IMR-90 (cell line): ENCODE measurements at regions not wholly inside any gene's neighbourhood (a gene's known extent, or its start where the extent isn't known, plus 50 kb on each side); places are given as distances from the start of the nearest gene placed in this dataset.
"Not testable (repeated sequence)": the region's sequence is repeated elsewhere in the genome, so short reads cannot be mapped to it uniquely, and the experiment has no call there.

Experiments
- ATAC-seq: fragments of 200-7000 bp; cut with Tn5 transposase; 2 replicates; pipeline ENCODE4 v1.9.1; 2020; ENCODE audit warnings: low read depth, mild to moderate bottlenecking, moderate library complexity
- BruUV-seq: library from RNA; stranded (reverse); fragments of 400-500 nt; replicated peaks from 2 replicates; lab custom pipeline; 2021; lab: Mats Ljungman, UMichigan
- CTCF ChIA-PET: fragments of 300-600 bp; formaldehyde crosslinking; extraction: SDS; loops from one replicate; lab custom pipeline; 2021; ENCODE audit warnings: antibody characterized with exemption; lab: Yijun Ruan, JAX
- POLR2A ChIA-PET: fragments of 300-600 bp; sonication (Branson Sonifier 250); formaldehyde crosslinking; loops from one replicate; lab custom pipeline; 2022; ENCODE audit warnings: antibody characterized with exemption; ENCODE audit not compliant: unreplicated experiment; lab: Charles Lee
- DNase-seq: peaks from one replicate; pipeline ENCODE4 v3.0.0; 2013
- H2AFZ ChIP-seq: replicated peaks from 2 replicates; pipeline ENCODE3; 2013; ENCODE audit warnings: low read length, mild to moderate bottlenecking; ENCODE audit not compliant: poor library complexity
- H2AK5ac ChIP-seq: 2 replicates; pipeline ENCODE4 v1.6.1; 2013; ENCODE audit warnings: low read depth, low read length, inconsistent platforms
- H2AK9ac ChIP-seq: replicated peaks from 2 replicates; pipeline ENCODE3; 2013; ENCODE audit warnings: mild to moderate bottlenecking, low read depth, low read length, moderate library complexity; ENCODE audit not compliant: poor library complexity
- H2BK120ac ChIP-seq: 2 replicates; pipeline ENCODE4 v1.6.1; 2013; ENCODE audit warnings: low read depth, low read length, inconsistent platforms
- H2BK15ac ChIP-seq: 3 replicates; pipeline ENCODE4 v1.6.1; 2013; ENCODE audit warnings: low read depth, low read length, inconsistent platforms
- H2BK20ac ChIP-seq: 2 replicates; pipeline ENCODE4 v1.6.1; 2013; ENCODE audit warnings: low read depth, mild to moderate bottlenecking, inconsistent platforms, low read length, moderate library complexity
- H2BK5ac ChIP-seq: 2 replicates; pipeline ENCODE4 v1.6.1; 2013; ENCODE audit warnings: mild to moderate bottlenecking, low read depth, low read length, inconsistent platforms; ENCODE audit not compliant: poor library complexity, severe bottlenecking
- H3K14ac ChIP-seq: replicated peaks from 2 replicates; pipeline ENCODE4 v1.6.1; 2013; ENCODE audit warnings: low read depth, low read length, inconsistent platforms
- H3K18ac ChIP-seq: 2 replicates; pipeline ENCODE4 v1.6.1; 2013; ENCODE audit warnings: low read depth, low read length, control low read depth
- H3K23ac ChIP-seq: 2 replicates; pipeline ENCODE4 v1.6.1; 2013; ENCODE audit warnings: low read depth, low read length, inconsistent platforms
- H3K27ac ChIP-seq: 2 replicates; pipeline ENCODE4 v1.5.1; 2013; ENCODE audit warnings: mild to moderate bottlenecking, control low read depth, low read length; ENCODE audit not compliant: insufficient read depth
- H3K27me3 ChIP-seq: 2 replicates; pipeline ENCODE4 v1.6.1; 2013; ENCODE audit warnings: low read length; ENCODE audit not compliant: control insufficient read depth, insufficient read depth
- H3K36me3 ChIP-seq: 2 replicates; pipeline ENCODE4 v1.6.1; 2013; ENCODE audit warnings: low read length, mixed read lengths; ENCODE audit not compliant: control insufficient read depth, insufficient read depth
- H3K4ac ChIP-seq: 2 replicates; pipeline ENCODE4 v1.6.1; 2013; ENCODE audit warnings: low read depth, low read length, inconsistent platforms
- H3K4me1 ChIP-seq: 2 replicates; pipeline ENCODE4 v1.6.1; 2013; ENCODE audit warnings: low read length, mixed read lengths; ENCODE audit not compliant: control insufficient read depth, insufficient read depth
- H3K4me2 ChIP-seq: 2 replicates; pipeline ENCODE4 v1.6.1; 2013; ENCODE audit warnings: low read depth, mild to moderate bottlenecking, control low read depth, low read length, moderate library complexity
- H3K4me3 ChIP-seq: 2 replicates; pipeline ENCODE4 v1.5.1; 2013; ENCODE audit warnings: low read depth, mild to moderate bottlenecking, control low read depth, low read length, moderate library complexity; ENCODE audit not compliant: insufficient read depth
- H3K56ac ChIP-seq: 2 replicates; pipeline ENCODE4 v1.6.1; 2013; ENCODE audit warnings: low read length, inconsistent platforms; ENCODE audit not compliant: insufficient read depth; ENCODE audit errors: extremely low read depth
- H3K79me1 ChIP-seq, 2 experiments: 2 replicates each; pipeline ENCODE4 v1.6.1; 2013; ENCODE audit warnings: low read length in 2 of 2, inconsistent platforms in 1 of 2, low read depth in 1 of 2
- H3K9ac ChIP-seq: 2 replicates; pipeline ENCODE4 v1.6.1; 2013; ENCODE audit warnings: low read depth, low read length, control low read depth
- H3K9me1 ChIP-seq: 2 replicates; pipeline ENCODE4 v1.6.1; 2013; ENCODE audit warnings: low read length, inconsistent platforms; ENCODE audit not compliant: insufficient read depth
- H3K9me3 ChIP-seq: 2 replicates; pipeline ENCODE4 v1.6.1; 2013; ENCODE audit warnings: low read length; ENCODE audit not compliant: control insufficient read depth, insufficient read depth
- H4K20me1 ChIP-seq: 2 replicates; pipeline ENCODE4 v1.6.1; 2013; ENCODE audit warnings: low read length, inconsistent platforms; ENCODE audit not compliant: insufficient read depth
- H4K5ac ChIP-seq: 2 replicates; pipeline ENCODE4 v1.6.1; 2013; ENCODE audit warnings: mild to moderate bottlenecking, low read depth, low read length, control low read depth
- H4K8ac ChIP-seq, 2 experiments: 2 replicates each; pipeline ENCODE4 v1.6.1; 2013; ENCODE audit warnings: low read depth in 2 of 2, low read length in 2 of 2, control low read depth in 1 of 2, inconsistent platforms in 1 of 2
- H4K91ac ChIP-seq: 2 replicates; pipeline ENCODE4 v1.6.1; 2013; ENCODE audit warnings: low read depth, low read length, inconsistent platforms; ENCODE audit not compliant: insufficient read depth
- WGBS, 2 experiments: methylation state at CpG; one replicate each; pipeline versions ENCODE4 v1.1.5 to v1.1.7; 2013; ENCODE audit warnings: missing lambda C conversion rate in 2 of 2; ENCODE audit not compliant: insufficient read length in 1 of 2; ENCODE audit errors: extremely low coverage in 2 of 2; 5-methylcytosine and 5-hydroxymethylcytosine counted together
- dilution Hi-C: fragments of 300-500 bp; cut with HindIII; formaldehyde crosslinking; loops from one replicate; pipeline ENCODE4 v1.14.3; 2018; ENCODE audit warnings: low sequenced_read_pairs; ENCODE audit not compliant: unreplicated experiment
- in situ Hi-C: fragments of 300-500 bp; cut with MboI; formaldehyde crosslinking; loops from 3 replicates; pipeline ENCODE4 v1.14.3; 2019; ENCODE audit warnings: low sequenced_read_pairs, inconsistent platforms, mixed read lengths
- intact Hi-C: fragments of 100-400 bp; cut with micrococcal nuclease; formaldehyde crosslinking; loops from 2 replicates; pipeline ENCODE4 v1.10.0; 2022

GRCh38 chr2:110329158-110329557 is 116.8 kb upstream of the MTLN start:
- H3K23ac ChIP-seq, H3K4me2 ChIP-seq, H3K4me1 ChIP-seq, H2BK120ac ChIP-seq, BruUV-seq, dilution Hi-C loops, H3K18ac ChIP-seq, intact Hi-C loops, H2AK5ac ChIP-seq, H3K9me1 ChIP-seq, DNase-seq, H3K56ac ChIP-seq, H2BK5ac ChIP-seq, CTCF ChIA-PET, H2AFZ ChIP-seq, H4K20me1 ChIP-seq, H3K14ac ChIP-seq, H2AK9ac ChIP-seq, H3K27ac ChIP-seq, H3K4me3 ChIP-seq, H3K9ac ChIP-seq, in situ Hi-C loops, H4K5ac ChIP-seq, H3K4ac ChIP-seq, H3K27me3 ChIP-seq, H3K79me1 ChIP-seq, H3K36me3 ChIP-seq, ATAC-seq, H2BK20ac ChIP-seq, H2BK15ac ChIP-seq, POLR2A ChIA-PET, H4K91ac ChIP-seq, H4K8ac ChIP-seq, H3K9me3 ChIP-seq: not testable (repeated sequence)
- no CpG with 5 or more reads among the region's 7 CpGs for WGBS, 2 experiments

- H2BK15ac ChIP-seq, BruUV-seq, H4K91ac ChIP-seq, H2BK5ac ChIP-seq, H3K4me1 ChIP-seq, CTCF ChIA-PET, H2AK5ac ChIP-seq, H3K9ac ChIP-seq, H3K9me1 ChIP-seq, H3K4ac ChIP-seq, H3K4me3 ChIP-seq, H3K56ac ChIP-seq, H2AFZ ChIP-seq, in situ Hi-C loops, H2BK120ac ChIP-seq, dilution Hi-C loops, H3K27me3 ChIP-seq, H2AK9ac ChIP-seq, H2BK20ac ChIP-seq, H3K27ac ChIP-seq, H3K14ac ChIP-seq, H3K4me2 ChIP-seq, H4K8ac ChIP-seq, H3K23ac ChIP-seq, H4K5ac ChIP-seq, H3K36me3 ChIP-seq, intact Hi-C loops, H3K9me3 ChIP-seq, POLR2A ChIA-PET, DNase-seq, ATAC-seq, H4K20me1 ChIP-seq, H3K79me1 ChIP-seq, H3K18ac ChIP-seq: not testable (repeated sequence)
- no CpG with 5 or more reads among the region's 5 CpGs for WGBS, 2 experiments
Observed at GRCh38 chr2:110328677-110329076, 116.3 kb upstream of the MTLN start.
